ENCODE measurements at regions not wholly inside any gene's neighbourhood (a gene's known extent, or its start where the extent isn't known, plus 50 kb on each side); places are given as distances from the start of the nearest gene placed in this dataset.

DNA sequence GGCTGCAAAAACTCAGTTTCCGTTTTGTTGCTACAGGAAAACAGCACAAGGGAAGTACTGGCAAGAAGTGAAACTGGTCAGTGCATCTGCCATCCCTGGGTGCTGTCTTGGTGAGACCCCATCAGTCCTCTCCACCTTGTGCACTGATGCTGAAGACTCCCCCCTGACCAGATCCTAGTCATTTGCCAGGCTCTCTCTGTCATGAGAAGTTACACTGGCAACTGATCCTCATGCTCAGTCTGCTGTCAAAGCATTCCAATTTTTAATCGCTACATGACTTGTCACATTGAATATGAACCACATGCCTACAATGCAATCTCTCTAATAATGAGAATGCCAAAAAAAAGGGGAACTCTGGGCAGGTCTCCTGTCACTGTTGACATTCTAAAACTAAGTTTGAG, 296.5 kb downstream of the ZIC1 start:
- Histone ChIP-seq H2AFZ (replicated peaks; ENCODE audit: low read length, poor library complexity) (no peak overlapping the region), H2BK20ac (ENCODE audit: low read depth, low read length) (no peak overlapping the region), H2BK120ac (ENCODE audit: low read depth, low read length) (no peak overlapping the region), H2AK5ac (ENCODE audit: low read depth, low read length) (no peak overlapping the region), H2AK9ac (replicated peaks; ENCODE audit: low read depth, low read length, poor library complexity) (no peak overlapping the region), H4K91ac (ENCODE audit: insufficient read depth, low read depth, low read length) (no peak overlapping the region), H3K14ac (replicated peaks; ENCODE audit: low read depth, low read length) (no peak overlapping the region), H3K4me2 (ENCODE audit: low read depth, low read length) (no peak overlapping the region), H3K27ac (ENCODE audit: insufficient read depth, low read length) (no peak overlapping the region), H2BK15ac (ENCODE audit: low read depth, low read length) (no peak overlapping the region), H3K9me3 (ENCODE audit: control insufficient read depth, insufficient read depth, low read length) (no peaks in the 10 kb centered on the region), H3K9ac (ENCODE audit: low read depth, low read length) (no peak overlapping the region), H3K4me3 (ENCODE audit: insufficient read depth, low read depth, low read length) (no peak overlapping the region), H4K5ac (ENCODE audit: low read depth, low read length) (no peak overlapping the region), H3K9me1 (ENCODE audit: insufficient read depth, low read length) (no peaks in the 10 kb centered on the region), H4K20me1 (ENCODE audit: insufficient read depth, low read length) (no peaks in the 10 kb centered on the region), H3K23ac (ENCODE audit: low read depth, low read length) (no peak overlapping the region), H2BK5ac (ENCODE audit: low read depth, low read length, poor library complexity, severe bottlenecking) (no peak overlapping the region), H3K56ac (ENCODE audit: extremely low read depth, insufficient read depth, low read length) (no peak overlapping the region), H4K8ac (ENCODE audit: low read depth in 2 of 2, low read length in 2 of 2) (no peak overlapping the region), H3K36me3 (ENCODE audit: control insufficient read depth, insufficient read depth, low read length) (no peaks in the 10 kb centered on the region), H3K27me3 (ENCODE audit: control insufficient read depth, insufficient read depth, low read length) (no peaks in the 10 kb centered on the region), H3K18ac (ENCODE audit: low read depth, low read length) (no peak overlapping the region), H3K4ac (ENCODE audit: low read depth, low read length) (no peak overlapping the region), H3K4me1 (ENCODE audit: control insufficient read depth, insufficient read depth, low read length) (no peaks in the 10 kb centered on the region), H3K79me1 (ENCODE audit: low read depth in 1 of 2, low read length in 2 of 2) (no peaks in the 10 kb centered on the region)
- 25% methylated on average over 1 of the region's 2 CpGs; no CpG with 5 or more reads in 1 of the 2 experiments for WGBS, 2 experiments (ENCODE audit: extremely low coverage in 2 of 2, insufficient read length in 1 of 2)
- dilution Hi-C loops (cut with HindIII; ENCODE audit: low sequenced_read_pairs, unreplicated experiment) = no loop called here
- in situ Hi-C loops (cut with MboI; ENCODE audit: low sequenced_read_pairs) = no loop called here
- POLR2A ChIA-PET (ENCODE audit: unreplicated experiment) = no interaction called here
- intact Hi-C loops (cut with micrococcal nuclease) = no loop called here
- ATAC-seq (ENCODE audit: low read depth) = no peak
- BruUV-seq (replicated peaks) = no TSS peak
- no peak for DNase-seq
- CTCF ChIA-PET = no interaction called here
- TF ChIP-seq RFX5 (IDR thresholded peaks at IDR 0.05; ENCODE audit: low read depth, low read length) (no peak), CHD1 (IDR thresholded peaks at IDR 0.05; ENCODE audit: low read depth, low read length) (no peak), MAZ (IDR thresholded peaks at IDR 0.05; ENCODE audit: borderline replicate concordance, low read depth, low read length) (no peak), ELK1 (IDR thresholded peaks at IDR 0.05; ENCODE audit: borderline replicate concordance, low read depth, low read length) (no peak), CEBPB (IDR thresholded peaks at IDR 0.05; ENCODE audit: low read depth, low read length) (no peak), POLR2A (IDR thresholded peaks at IDR 0.05; ENCODE audit: low read depth, low read length) (no peak), MXI1 (IDR thresholded peaks at IDR 0.05; ENCODE audit: borderline replicate concordance, low read depth, low read length) (no peak), USF2 (IDR thresholded peaks at IDR 0.05; ENCODE audit: low read depth, low read length) (no peak), NFE2L2 (IDR thresholded peaks at IDR 0.05; ENCODE audit: low read depth, low read length) (no peak), BHLHE40 (IDR thresholded peaks at IDR 0.05; ENCODE audit: low read depth, low read length) (no peak), SMC3 (IDR thresholded peaks at IDR 0.05; ENCODE audit: low read depth, low read length) (no peak), RAD21 (IDR thresholded peaks at IDR 0.05; ENCODE audit: low read length) (no peak)

All from IMR-90 (cell line).